Neural crest cell (in vitro differentiated cells): ENCODE measurements at regions not wholly inside any gene's neighbourhood (a gene's known extent, or its start where the extent isn't known, plus 50 kb on each side); places are given as distances from the start of the nearest gene placed in this dataset.
"Not testable (repeated sequence)": the region's sequence is repeated elsewhere in the genome, so short reads cannot be mapped to it uniquely, and the experiment has no call there.

Experiments
- DNase-seq: peaks from one replicate; pipeline ENCODE4 v3.0.0; 2021; ENCODE audit warnings: low read depth, mixed read lengths, low spot score
- H3K27ac Mint-ChIP-seq: one replicate; pipeline ENCODE4 v1.8.0; 2021; ENCODE audit warnings: mild to moderate bottlenecking, mixed read lengths; ENCODE audit not compliant: unreplicated experiment
- H3K27me3 Mint-ChIP-seq: 2 replicates; pipeline ENCODE4 v1.8.0; 2021; ENCODE audit warnings: low read depth, mild to moderate bottlenecking, mixed read lengths
- H3K36me3 Mint-ChIP-seq: 2 replicates; pipeline ENCODE4 v1.8.0; 2021; ENCODE audit warnings: low read depth, mild to moderate bottlenecking, mixed read lengths
- H3K4me1 Mint-ChIP-seq: 2 replicates; pipeline ENCODE4 v1.8.0; 2021; ENCODE audit warnings: mixed read lengths
- H3K4me3 Mint-ChIP-seq: one replicate; pipeline ENCODE4 v1.8.0; 2021; ENCODE audit warnings: mild to moderate bottlenecking, mixed read lengths
- H3K9me3 Mint-ChIP-seq: 2 replicates; pipeline ENCODE4 v1.8.0; 2021; ENCODE audit warnings: mixed read lengths
- TF ChIP-seq, protein P1 (sequence below): fragments of 200-600 bp; sonication (generic); conservative IDR thresholded peaks from 2 replicates; pipeline ENCODE4 v1.5.0; 2021; ENCODE audit warnings: antibody characterized with exemption, mild to moderate bottlenecking

DNA sequence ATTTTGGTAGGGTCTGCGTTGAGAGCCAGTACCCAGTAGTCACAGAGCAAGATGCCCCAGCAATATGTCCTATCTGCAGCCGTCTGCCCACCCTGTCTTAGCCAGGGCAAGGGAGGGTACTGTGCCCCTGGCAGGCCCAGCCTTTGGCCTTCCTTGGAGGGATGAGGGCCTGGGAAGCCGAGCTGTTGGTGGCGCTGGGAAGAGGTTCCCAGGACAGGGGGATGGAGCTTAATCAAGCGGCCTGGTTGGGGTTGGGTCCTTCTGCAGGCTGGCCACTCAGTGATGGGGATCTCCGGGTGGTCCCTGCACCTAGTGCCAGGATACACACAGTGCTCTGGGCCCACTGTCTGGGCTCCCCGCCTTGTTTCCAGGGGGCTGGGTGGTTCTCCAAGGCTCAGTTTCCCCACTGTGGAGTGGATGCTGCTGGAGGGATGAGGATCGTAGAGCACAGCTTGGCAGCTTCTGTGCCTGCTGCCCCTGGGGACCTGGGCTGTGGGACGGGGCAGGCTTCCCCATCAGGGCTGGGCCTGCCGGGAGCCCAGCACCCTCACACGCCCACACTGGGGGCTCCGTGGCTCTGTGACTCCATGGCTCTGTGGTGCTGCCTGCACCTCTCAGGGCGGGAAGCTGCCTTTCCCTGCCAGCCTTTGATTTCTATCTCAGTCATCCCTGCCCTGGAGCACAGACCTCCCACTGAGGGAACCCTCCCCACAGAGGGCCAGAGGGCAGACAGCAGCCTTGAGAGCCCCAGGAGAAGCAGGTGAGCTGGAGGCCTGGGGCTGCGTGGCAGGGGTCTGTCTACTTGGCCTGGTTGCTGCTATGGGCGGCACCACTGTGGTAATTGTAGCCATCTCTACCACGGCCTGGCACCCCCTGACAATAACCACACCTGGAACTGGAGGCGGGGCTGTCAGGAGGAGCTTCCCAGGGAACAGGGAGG lies 357.0 kb downstream of the TMEM121 start:
- no peaks in the 10 kb centered on the region for H3K36me3 Mint-ChIP-seq
- no peaks in the 10 kb centered on the region for H3K4me1 Mint-ChIP-seq
- peaks cover 3% of the 10 kb centered on the region for H3K9me3 Mint-ChIP-seq
- no peak overlapping the region for H3K4me3 Mint-ChIP-seq
- TF ChIP-seq, protein P1, sequence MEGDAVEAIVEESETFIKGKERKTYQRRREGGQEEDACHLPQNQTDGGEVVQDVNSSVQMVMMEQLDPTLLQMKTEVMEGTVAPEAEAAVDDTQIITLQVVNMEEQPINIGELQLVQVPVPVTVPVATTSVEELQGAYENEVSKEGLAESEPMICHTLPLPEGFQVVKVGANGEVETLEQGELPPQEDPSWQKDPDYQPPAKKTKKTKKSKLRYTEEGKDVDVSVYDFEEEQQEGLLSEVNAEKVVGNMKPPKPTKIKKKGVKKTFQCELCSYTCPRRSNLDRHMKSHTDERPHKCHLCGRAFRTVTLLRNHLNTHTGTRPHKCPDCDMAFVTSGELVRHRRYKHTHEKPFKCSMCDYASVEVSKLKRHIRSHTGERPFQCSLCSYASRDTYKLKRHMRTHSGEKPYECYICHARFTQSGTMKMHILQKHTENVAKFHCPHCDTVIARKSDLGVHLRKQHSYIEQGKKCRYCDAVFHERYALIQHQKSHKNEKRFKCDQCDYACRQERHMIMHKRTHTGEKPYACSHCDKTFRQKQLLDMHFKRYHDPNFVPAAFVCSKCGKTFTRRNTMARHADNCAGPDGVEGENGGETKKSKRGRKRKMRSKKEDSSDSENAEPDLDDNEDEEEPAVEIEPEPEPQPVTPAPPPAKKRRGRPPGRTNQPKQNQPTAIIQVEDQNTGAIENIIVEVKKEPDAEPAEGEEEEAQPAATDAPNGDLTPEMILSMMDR: no peak
- H3K27ac Mint-ChIP-seq: no peak overlapping the region
- H3K27me3 Mint-ChIP-seq: no peaks in the 10 kb centered on the region
- no peak for DNase-seq

DNA sequence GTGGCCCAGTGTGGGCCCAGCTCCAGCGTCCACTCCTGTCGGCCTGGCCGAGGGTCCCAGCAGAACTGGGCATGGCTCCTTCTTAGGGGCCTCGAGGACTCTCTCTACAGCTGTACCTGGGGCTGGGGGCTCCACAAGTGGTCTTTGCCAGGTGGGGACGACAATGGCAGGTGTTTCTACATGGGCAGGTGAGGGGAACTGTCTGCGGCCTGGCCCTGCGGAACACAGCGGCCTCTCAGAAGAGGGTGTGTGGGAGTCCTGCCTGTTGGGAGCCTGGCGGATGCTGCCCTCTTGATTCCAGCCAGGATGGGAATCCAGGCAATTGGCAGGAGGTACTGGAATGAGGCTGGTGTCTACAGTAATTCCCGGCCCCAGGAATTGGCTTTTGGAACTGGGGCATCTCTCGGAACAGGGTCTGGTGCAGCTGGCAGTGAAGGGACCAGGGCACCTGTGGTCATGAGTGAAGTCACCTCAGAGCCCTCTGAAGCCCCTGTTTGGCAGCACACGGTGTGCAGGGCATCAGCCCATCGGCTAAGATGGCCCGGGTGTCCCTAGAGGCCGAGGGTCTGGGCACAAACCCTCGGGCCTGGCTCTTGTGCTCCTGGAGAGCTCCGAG lies 357.9 kb downstream of the TMEM121 start:
- not testable (repeated sequence) for H3K4me1 Mint-ChIP-seq, DNase-seq, H3K9me3 Mint-ChIP-seq, H3K36me3 Mint-ChIP-seq, H3K27ac Mint-ChIP-seq, H3K27me3 Mint-ChIP-seq, H3K4me3 Mint-ChIP-seq

DNA sequence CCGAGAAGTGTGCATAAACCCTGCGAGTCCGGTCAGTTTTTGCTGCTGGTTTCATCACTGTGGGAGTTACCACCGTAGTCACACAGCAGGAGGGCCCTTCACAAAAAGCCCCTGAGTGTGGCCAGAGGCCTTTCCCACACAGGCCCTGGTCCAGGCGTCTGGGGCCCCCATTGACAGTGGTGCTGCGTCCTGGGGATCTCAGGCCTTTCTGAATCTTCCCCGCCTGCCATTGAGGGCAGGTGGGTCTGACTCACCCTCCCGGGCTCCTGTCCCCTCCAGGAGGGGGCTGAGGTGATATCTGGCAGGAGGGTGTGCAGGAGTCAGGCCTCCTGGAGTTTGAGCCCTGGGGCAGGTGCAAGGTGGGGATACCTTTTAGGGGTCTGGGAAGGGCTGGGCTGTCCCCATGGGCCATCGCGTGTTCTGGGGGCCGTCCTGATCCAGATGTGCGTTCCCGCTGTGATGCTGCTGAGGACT lies 358.5 kb downstream of the TMEM121 start:
- TF ChIP-seq, protein P1: no peak
- Mint-ChIP-seq H3K4me3 (no peak overlapping the region), H3K9me3 (peaks cover 3% of the 10 kb centered on the region), H3K4me1 (no peaks in the 10 kb centered on the region), H3K27me3 (no peaks in the 10 kb centered on the region), H3K36me3 (no peaks in the 10 kb centered on the region), H3K27ac (no peak overlapping the region)
- no peak for DNase-seq

DNA sequence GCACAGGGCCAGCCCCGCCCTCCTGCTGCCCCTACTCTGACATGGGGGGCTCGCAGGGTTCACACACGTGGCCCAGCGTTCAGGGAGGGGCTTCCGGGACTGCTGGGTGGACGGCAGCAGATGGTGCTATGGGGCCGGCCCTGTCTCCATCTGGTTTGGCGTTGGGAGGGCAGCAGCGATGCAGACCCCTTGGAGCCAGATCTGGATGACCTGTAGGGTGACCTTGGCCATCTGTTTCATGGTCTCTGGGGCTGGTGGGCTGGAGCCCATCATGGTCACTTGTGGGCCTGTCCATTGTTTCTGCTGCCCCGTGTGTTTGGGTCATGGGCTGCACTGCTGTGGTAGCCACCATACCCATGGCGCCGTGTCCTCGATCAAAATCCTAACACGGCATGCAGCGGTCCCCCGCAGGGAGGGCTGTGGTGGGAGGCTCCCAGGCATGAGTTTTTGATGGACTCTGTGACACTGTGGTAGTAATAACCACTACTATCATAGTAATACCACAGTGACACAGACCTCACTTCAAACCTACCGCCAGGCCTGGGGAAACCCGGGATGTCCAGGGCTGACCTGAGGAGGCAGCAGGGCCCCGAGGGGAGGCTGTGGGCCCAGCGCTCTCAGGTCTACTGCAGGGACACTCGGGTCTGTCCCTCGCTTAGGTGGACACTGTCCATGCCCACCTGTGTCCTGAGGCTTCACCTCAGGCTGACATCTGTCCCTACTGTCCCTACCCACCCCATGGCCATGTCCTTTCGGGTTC lies 359.4 kb downstream of the TMEM121 start:
- Mint-ChIP-seq H3K27ac (no peak overlapping the region), H3K4me3 (no peak overlapping the region), H3K9me3 (peaks cover 3% of the 10 kb centered on the region), H3K36me3 (no peaks in the 10 kb centered on the region), H3K4me1 (no peaks in the 10 kb centered on the region), H3K27me3 (no peaks in the 10 kb centered on the region)
- no peak for DNase-seq
- TF ChIP-seq, protein P1: no peak

DNA sequence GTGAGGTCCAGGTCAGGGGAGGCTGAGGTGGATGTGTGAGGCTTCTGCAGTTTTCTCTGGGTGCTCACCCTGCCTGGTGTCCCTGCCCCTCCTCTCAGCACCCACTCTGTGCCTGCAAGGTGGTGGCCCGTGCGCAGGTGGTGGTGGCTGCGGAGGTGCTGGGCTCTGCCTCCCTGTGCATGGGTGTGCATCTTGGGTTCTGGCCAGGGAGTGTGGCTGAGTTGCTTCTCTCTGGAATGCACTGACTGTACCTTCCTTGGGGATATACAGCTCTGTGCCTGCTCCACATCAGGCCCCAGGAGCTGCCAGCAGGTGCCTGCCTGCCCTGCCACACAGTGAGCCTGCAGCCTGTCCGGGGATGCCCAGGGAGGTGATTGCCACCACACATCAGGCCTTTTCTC lies 360.4 kb downstream of the TMEM121 start:
- not testable (repeated sequence) for H3K27me3 Mint-ChIP-seq, H3K9me3 Mint-ChIP-seq, H3K4me1 Mint-ChIP-seq, H3K36me3 Mint-ChIP-seq, DNase-seq, H3K4me3 Mint-ChIP-seq, H3K27ac Mint-ChIP-seq

DNA sequence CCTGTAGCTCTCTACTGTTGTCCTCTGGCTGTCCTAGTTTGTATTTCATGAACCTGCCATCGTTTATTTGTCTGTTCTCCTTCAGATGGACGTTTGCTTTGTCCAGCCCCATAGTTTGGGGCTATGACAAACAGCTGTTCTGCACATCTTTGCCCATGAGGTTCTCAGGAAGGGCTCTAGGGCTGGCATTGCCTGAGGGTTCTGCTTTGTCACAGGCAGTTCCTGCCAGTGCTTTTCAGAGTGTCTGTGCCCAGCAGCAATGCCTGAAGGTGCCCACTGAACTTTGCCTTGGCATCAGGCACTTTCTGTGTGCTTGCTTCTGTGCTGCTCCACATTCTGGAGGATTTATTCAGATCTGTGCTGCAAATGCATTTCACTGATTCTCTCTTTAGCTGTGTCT lies 361.3 kb downstream of the TMEM121 start:
- DNase-seq: no peak
- H3K4me1 Mint-ChIP-seq: no peaks in the 10 kb centered on the region
- no peak overlapping the region for H3K4me3 Mint-ChIP-seq
- no peaks in the 10 kb centered on the region for H3K36me3 Mint-ChIP-seq
- TF ChIP-seq, protein P1: no peak
- no peak overlapping the region for H3K27ac Mint-ChIP-seq
- no peaks in the 10 kb centered on the region for H3K27me3 Mint-ChIP-seq
- peaks cover 3% of the 10 kb centered on the region for H3K9me3 Mint-ChIP-seq
